Stimulated activated CD4-positive, alpha-beta T cell treated with anti-CD3 and anti-CD28 coated beads, Interleukin-2, amount 100 ng/mL, for 48 hours (primary cell): ENCODE measurements at regions not wholly inside any gene's neighbourhood (a gene's known extent, or its start where the extent isn't known, plus 50 kb on each side); places are given as distances from the start of the nearest gene placed in this dataset.

Experiments
- DNase-seq, 2 donors: peaks; one replicate each; pipeline ENCODE4 v3.0.0-alpha.2; 2020

DNA sequence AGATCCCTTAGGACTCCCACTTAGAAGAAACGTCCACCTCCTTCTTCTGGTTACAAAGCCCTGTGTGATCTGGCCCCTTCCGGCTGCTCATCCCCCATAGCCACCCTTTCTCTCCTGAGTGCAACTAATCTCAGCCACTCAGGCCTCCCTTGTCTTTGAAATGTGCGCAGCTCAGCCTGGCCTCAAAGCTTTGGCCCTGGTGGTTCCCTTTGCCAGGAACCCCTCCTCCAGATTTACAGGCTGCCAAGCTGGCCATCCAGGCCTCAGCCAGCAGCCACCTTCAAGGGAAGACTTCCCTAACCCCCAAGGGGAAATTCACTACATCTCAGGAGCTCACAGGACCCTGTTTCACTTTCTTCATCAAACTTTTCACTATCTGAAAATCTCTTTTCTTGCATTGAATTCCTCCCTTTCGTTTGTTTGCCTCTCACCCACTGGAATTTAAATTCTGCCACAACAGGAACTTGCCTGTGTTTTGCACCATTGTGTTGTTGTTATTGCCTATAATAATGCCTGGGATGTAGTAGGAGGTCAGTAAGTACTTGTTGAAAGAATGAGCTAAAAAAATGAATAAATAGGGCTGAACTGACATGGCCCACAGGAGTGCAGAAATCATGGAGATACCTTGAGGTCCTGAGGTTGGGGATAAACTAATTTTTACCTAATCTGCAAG, 109.5 kb upstream of the PFN2 start:
- no peak for DNase-seq

DNA sequence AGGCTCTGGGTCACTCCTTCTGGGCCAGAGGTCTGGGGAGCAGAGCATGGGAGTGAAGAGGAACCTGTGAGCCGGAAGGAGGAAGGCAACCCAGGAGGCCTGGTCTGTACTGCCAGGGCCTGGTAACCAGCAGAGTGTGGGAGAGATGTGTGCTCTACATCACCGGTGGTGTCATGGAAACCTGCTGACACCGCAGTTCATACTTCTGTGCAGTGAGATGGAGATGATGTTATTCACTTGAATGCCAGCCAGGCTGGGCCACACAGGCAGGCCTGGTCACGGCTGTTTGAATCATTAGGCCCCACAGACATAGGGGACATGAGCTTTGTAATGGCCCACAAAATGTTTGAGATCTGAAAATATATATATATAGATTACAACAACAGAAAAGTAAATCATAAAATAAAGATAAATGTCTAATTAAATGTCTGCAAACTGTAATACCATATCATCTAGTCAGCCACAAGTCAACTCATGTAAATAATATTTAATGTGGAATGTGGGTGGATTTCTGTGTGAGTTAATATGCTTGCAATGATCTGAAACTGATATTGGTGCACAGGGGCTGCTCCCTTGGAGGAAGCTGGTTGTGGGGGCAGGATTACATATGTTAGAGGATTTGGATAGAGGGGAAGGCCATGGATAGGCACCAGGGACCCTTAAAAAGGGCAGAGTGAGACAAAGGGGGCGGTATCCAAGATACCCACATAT, 108.5 kb upstream of the PFN2 start:
- DNase-seq = no peak

DNA sequence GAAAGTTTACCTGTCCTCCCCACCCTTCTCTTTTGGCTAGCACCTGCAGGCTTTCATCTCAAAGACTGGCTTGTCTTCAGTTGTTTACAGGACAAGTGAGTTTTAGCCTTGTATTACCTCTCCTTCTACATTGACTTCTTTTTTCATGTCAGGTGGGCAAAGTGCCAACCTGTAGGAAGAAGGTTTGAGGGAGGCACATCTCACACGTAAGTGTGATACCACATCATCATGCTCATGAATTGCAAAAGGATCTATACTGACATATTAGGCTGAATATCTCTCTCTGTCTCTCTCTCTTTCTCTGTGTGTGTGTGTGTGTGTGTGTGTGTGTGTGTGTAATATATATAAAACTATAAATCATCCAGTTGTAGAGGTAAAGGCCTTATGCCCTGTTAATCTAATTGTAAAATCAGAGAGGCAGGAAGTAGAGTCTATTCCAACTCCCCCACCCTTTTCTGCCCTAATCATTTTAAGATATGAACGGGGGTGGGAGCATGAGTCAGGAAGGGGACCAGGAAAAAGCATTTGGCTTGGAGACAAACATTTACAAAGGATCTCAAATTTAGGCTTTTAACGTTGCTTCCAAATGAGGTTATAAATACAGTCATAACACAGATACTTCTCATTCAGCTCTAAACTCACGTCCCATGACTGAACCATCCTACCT, 107.0 kb upstream of the PFN2 start:
- no peak for DNase-seq

DNA sequence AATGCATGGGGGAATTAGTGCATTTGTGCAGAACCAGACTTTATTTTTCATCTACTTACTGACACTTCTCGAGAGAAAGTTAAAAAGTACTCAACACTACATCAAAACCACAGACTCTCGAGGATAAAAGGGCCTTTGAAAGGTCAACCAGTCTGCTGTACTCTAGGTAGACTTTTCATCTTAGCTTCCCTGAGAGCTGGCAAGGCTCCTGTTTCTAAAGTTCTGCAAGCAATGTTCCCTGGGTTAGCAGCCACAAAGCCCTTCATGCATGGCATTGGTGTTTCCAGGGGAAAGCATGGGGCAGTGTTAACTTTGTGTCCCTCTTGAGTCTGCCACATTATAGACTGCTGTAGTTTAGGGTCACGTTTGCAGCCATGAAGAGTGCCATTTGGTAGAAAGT, 106.4 kb upstream of the PFN2 start:
- DNase-seq = no peak

DNA sequence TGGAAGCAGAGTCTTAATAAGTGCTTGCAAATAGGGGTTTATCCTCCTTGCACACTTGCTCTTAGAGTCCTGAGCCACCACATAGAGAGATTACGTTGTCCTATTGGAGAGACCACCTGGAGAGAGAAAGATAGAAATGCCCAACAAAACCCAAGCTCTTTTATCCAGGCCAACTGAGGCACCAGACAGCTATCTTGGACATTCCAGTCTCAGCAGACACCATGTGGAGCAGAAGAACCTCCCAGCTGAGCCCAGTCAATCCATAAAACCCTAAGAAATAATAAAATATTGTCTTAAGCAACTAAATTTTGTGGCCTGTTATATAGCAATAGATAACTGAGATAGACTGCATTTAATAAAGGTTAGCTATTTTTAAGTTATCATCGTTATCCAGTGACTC, 105.7 kb upstream of the PFN2 start:
- DNase-seq = no peak

DNA sequence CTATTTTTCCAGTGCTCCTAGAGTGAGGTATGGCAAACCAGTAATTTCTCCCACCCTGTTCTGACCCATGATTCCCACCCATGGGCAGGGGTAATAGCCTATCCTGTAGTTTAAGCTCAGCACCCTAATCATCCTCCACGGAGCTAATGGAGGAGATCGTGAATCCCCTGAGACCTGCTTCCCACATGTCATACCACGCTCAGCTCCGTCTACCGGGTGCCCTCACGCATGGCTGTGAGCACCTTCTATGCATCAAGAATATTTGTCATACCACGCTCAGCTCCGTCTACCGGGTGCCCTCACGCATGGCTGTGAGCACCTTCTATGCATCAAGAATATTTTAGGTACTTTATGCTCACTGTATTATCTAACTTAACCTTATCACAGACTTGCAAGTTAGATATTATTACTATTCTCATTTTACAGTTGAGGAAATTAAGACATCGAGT, 104.7 kb upstream of the PFN2 start:
- DNase-seq = no peak

DNA sequence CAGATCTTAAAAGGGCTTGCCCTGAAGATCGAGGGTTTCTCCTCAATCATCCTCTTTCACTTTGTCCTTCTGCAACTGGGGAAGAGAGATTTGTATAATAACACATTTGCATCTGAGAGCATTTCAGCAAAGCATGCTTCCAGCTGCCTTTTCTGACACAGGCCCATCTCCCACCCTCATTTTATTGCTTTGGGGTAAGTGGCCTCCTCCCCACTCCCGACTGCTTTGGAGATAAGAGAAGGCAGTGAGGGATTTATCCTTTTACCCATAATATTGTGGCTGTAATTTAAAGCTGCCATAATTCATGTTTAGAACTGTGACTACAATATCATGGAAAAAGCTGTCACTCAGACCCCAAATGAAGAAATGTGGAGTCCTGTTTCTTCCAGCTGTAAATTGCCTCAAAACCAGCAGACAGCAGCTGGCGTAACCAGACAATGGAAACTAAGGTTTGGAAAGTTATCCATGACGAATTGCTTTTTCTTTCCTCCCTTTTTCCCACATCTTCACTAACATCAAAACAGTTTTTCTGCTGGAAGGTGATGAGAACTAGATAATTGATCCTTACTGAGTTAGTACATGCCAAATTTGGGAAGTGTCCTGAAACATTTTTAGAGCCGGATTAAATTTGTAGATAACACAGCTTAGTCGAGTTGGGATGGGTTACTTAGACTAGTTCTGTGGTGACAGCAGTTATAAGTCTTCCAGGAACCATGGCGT, 104.2 kb upstream of the PFN2 start:
- no peak for DNase-seq

DNA sequence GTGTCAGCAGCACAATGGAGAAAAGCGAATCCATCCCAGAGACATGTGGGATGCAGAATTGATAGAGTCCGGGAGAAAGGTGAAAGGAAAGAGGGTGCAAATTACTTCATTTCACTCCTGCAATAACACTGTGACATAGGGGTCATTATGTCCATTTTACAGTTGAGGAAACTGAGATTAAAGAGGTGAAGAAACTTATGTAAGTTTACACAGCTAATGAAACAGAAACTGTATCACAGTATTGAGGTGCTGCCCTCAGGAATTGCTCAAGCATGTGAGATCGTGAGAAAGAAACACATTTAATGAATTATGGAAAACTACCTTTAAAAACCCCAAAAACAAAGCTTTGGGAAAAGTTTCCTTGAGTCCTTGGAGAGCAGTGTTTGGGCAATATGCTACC, 103.6 kb upstream of the PFN2 start:
- no peak for DNase-seq

DNA sequence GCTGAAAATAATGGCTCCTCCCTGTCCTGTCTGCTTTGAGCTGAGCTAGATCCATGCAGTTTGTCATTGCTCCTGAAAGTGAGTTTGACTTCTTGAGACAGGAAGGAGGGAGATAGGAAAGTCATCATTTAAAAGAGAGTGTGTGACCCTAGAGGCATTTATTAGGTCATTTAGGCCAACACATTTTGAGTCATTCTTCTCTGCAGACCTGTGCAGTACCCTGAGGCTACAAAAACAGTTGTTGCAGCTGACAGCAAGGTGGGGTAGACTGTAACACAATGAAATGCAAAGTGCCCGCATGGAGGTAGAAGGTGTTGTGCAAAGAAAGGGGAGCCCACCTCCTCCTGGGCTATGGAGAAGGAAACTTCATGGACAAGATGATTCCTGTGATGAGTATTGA, 102.8 kb upstream of the PFN2 start:
- DNase-seq = no peak

DNA sequence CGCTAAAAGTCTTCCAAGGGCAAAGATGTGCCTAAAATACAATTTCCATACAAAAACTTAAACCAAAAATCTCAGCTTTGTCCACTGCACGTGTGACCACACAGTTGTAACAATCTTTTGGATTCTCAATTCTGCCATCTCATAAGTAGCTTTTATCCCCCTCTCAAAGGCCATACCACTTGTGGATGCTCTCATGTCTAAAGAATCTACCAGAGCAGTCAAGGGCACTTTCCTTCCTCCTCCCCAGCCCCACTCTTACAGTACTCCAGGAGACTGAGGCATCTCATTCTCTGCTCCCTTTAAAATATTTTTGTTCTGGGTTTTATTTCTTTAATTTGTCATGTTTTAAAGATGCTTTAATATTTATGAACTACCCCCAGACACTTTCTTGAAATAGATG, 102.3 kb upstream of the PFN2 start:
- no peak for DNase-seq

DNA sequence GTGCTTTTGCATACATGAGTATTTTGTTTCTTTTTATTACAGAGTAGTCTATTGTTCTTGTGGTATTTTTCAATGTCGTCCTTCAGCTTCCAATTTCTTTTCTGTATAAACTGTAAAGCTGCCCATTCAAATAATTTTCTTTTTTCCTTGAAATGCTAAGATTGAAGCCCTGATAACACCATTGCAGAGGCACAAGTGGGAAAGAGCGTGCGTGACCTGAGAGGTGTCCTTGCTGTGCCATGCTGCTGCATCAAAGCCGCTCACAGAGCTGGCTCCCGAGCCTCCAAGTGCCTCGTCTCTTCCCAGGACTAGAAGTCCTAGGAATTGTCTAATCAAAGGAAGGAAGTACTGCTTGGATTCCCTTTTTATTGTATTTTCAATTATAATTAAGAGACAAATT, 101.9 kb upstream of the PFN2 start:
- no peak for DNase-seq

DNA sequence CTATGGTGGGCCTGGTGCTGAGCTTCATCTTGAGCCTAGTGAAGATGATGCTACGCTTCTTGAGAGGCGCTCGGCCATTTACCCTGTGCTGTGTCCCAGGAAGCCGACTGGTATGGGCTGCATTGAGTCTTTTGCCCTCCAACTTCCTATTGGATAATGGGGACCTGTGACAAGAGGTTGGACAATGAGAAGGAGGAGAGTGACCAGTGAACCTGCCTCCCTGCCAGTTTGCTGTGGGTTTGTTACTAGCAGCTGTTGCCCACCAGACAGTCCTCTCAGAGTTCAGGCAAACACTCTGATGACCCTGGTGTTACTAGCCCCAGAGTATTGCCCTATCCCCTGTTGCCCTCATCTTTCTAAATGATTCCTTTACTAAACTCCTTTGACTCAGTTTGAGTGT, 99.6 kb upstream of the PFN2 start:
- DNase-seq = no peak

DNA sequence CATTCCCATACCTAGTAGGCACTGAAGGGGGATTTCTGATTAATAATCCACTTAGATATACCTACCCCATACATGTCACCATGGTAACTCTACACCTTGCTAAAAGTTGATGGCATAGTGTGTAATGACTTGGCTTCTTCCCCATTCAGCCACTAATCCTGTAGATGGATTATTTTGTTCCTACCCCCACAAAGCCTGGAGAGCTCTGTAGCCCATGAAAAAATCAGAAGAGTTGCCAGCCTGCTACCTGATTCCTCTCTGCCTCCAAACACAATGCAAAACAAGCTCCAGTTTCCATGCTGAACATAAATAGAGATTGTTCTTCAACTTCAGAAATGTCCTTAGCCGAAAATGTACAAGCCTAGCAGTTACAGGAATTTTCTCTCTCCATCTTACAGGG, 98.9 kb upstream of the PFN2 start:
- no peak for DNase-seq

DNA sequence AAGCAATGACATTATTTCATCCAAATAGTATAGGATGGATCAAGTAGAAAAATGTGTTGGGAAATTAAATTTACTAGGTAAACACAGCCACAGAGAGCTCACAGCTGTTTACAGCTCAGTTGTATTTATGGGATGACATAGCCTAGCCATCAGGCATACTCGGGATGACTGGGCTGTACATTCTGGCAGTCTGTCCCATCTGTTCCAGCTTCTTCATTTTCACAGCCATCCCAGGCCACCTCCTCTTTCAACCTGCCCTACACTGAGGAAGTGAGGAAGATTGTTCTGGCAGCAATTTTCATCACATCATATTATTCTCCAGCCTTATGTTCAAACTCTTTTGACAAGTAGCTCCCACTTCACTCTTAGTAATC, 98.4 kb upstream of the PFN2 start:
- no peak for DNase-seq

DNA sequence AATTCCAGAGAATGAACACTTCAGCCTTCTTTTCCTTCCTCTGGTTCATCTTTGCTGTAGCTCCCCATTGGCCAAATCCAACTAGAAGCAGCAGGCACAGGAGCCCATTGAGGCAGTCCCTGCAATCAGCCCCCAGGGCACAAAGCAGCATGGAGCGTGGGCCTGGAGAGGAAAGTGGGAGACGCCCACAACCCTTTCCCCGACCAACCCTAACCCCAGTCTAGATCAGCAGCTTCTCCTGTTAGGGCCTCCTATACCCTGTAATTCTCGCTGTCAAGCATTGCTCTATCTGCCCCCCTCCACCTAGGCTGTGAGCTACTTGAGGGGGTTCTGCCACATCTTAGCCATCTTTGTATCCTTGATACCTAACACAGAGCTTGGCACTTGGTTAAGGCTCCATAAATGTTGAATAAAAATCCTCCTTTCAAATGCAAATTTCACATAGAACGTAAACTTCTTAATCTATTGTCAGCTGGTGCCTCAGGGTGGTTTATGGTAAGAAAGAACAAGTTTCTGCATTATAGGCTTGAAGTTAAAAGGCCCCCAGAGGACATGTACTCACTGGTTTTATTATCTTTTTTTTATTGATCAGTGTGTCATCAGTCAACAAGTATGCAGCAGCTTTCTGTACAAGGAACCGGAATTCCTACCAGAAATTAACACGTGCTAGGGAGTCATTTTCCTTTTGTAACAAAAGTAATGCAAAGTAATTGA, 97.9 kb upstream of the PFN2 start:
- no peak for DNase-seq

DNA sequence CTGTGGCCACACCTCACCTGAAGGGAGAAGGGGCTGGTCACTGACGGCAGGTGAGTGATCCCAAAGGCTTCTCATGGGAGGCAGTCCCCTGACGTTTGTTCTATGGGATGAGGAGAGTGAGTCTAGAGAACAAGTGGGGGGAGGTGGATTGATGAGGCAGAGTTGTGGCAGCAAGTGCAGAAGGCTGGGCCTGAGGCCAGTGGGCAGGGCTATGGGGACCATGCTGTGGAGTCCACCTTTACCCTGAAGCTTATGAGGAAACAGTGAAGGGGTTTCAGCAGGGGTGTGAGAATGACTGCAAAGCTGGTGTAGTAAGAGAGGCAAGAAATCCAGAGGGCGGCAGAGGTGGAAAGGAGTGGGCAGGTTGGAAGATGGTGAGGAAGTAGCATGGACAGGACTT, 96.9 kb upstream of the PFN2 start:
- no peak for DNase-seq

DNA sequence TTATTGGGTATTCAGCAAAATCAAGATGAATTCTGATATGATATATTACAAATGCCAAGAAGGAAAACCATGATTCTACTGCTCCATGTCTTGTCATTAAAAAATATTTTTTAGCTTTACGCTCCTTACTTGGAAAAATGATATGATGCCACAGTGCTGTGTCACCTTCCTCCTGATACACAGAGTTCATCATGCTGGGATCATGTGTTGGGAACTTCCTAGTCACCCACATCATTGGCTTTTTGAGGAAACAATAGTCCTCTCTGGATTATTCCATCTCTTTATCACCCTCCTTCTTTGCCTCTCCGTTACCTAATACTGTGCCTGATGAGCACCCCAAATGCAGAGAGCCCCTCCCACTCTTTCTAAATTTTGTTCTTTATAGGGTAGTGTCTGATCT, 94.3 kb upstream of the PFN2 start:
- no peak for DNase-seq

DNA sequence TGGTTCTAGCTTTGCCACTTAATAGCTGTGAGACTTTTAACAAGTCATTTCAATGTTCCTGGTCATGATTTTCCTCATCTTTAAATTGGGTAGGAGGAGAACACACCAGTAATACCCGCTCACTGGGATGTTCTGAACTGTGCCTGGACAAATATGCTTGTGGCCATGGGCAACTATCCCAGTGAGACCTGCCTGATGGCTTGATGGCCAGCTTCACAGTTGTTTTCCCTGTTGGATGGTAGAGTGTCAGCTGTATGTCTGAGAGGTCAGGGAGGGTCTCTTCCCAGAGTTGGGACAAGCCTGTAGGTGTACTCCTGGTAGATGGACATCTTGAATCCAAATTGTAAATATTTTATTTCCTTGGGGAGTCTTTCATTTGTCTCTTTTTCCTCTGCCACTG, 92.5 kb upstream of the PFN2 start:
- no peak for DNase-seq

DNA sequence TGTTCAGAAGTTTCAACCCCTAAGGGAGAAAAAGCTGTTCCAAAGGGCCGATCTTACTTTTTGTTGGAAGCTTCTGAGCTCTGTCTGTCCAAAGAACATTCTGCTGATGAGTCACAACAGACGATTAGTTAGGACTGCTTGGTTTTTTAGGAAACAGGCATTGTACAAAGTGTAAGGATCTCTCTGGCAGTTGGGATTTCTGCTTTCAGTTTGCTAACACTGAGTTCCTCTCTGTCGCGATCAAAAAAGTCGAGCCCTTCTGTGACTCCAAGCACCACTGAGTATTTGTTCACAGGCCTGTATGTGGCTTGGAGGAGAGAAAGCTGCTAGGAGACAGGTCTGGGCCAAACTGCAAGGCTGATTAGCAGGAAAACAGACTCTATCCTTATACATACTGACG, 91.8 kb upstream of the PFN2 start:
- no peak for DNase-seq

DNA sequence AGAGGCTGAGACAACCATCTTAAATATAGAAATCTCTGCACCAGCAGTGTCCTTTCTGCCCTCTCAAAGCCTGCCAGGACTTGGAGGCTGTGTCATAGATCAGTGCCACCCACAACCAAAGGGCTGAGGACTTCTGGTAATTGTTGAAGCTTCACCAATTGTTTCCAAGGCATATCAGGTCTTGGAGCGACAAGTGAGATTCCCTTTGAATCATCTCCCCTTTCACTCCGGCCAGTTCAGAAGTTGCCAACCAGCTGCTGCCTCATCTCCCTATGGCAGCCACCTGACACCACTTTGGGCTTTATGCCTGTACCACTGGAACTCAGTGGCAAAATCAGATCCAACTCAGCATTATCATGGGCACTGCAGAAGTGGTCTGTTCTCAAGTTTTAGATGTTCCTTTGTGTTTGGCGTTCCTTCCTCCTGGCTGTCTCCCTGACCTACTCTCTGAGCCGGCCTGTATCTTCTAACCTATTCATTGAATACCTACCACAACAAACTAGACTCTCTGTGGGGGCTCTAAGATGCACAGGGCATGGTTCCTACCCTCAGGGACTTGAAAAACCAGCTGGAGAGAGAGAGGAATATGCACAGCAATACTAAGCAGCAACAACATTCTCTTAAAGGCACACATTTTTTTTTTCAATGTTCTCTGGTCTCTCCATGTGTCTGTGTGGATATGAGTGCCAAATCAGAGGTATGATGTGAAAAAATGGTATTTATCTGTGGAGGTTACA, 90.8 kb upstream of the PFN2 start:
- no peak for DNase-seq

DNA sequence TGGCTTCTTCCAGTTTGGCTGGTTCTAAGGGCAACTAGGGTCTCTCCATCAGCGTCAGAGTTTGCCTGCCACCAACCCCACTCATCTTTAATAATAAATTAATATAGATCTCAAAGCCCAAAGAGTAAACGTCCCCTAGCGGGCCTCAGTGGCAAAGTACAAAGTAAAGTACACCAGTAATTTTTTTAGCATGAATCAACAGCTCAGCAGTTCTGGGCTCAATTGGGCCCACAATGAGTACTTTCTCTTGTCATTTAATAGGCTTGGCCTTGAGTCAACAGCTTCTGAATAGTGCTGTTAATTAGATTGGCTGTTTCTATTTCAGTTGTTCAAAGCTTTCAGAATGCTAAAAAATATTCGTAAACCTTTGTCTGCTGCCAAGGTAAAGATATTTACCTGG, 89.0 kb upstream of the PFN2 start:
- DNase-seq = no peak

DNA sequence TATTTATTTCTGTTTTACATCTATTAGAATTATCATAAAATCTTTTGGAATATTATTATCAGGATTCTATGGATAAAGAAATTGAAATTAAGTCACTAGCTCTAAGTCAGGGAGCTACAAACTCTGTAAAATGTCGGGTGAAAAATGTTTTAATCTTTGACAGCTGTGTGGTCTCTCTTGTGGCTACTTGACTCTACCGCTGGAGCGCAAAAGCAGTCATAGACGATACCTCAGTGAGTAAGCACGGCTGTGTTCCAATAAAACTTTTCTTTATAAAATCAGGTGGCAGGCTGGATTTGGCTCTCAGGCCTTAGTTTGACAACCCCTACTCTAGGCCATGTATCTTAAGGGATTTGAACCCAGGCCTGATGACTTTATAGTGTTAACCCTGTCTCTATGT, 88.5 kb upstream of the PFN2 start:
- DNase-seq = no peak
